IPS-20b (cell line): ENCODE measurements at regions not wholly inside any gene's neighbourhood (a gene's known extent, or its start where the extent isn't known, plus 50 kb on each side); places are given as distances from the start of the nearest gene placed in this dataset.
"Not testable (repeated sequence)": the region's sequence is repeated elsewhere in the genome, so short reads cannot be mapped to it uniquely, and the experiment has no call there.

ENCODE experiments used
- H3K27ac ChIP-seq: one replicate; pipeline ENCODE4 v1.5.1; 2013; ENCODE audit warnings: low read length
- H3K27me3 ChIP-seq: 2 replicates; pipeline ENCODE4 v1.6.1; 2013; ENCODE audit warnings: mild to moderate bottlenecking, low read length, inconsistent platforms; ENCODE audit not compliant: insufficient read depth
- H3K36me3 ChIP-seq: 2 replicates; pipeline ENCODE4 v1.6.1; 2013; ENCODE audit warnings: low read depth, mild to moderate bottlenecking, inconsistent platforms, low read length, moderate library complexity; ENCODE audit not compliant: insufficient read depth
- H3K4me1 ChIP-seq: 2 replicates; pipeline ENCODE4 v1.6.1; 2013; ENCODE audit warnings: mild to moderate bottlenecking, control low read depth, inconsistent platforms, low read length, moderate library complexity; ENCODE audit not compliant: insufficient read depth
- H3K4me3 ChIP-seq: 2 replicates; pipeline ENCODE4 v1.5.1; 2013; ENCODE audit warnings: mild to moderate bottlenecking, low read length, inconsistent platforms
- H3K9ac ChIP-seq: 2 replicates; pipeline ENCODE4 v1.6.1; 2013; ENCODE audit warnings: low read depth, mild to moderate bottlenecking, inconsistent platforms, low read length, moderate library complexity
- H3K9me3 ChIP-seq: 2 replicates; pipeline ENCODE4 v1.6.1; 2013; ENCODE audit warnings: mild to moderate bottlenecking, low read depth, low read length, inconsistent platforms; ENCODE audit not compliant: insufficient read depth

DNA sequence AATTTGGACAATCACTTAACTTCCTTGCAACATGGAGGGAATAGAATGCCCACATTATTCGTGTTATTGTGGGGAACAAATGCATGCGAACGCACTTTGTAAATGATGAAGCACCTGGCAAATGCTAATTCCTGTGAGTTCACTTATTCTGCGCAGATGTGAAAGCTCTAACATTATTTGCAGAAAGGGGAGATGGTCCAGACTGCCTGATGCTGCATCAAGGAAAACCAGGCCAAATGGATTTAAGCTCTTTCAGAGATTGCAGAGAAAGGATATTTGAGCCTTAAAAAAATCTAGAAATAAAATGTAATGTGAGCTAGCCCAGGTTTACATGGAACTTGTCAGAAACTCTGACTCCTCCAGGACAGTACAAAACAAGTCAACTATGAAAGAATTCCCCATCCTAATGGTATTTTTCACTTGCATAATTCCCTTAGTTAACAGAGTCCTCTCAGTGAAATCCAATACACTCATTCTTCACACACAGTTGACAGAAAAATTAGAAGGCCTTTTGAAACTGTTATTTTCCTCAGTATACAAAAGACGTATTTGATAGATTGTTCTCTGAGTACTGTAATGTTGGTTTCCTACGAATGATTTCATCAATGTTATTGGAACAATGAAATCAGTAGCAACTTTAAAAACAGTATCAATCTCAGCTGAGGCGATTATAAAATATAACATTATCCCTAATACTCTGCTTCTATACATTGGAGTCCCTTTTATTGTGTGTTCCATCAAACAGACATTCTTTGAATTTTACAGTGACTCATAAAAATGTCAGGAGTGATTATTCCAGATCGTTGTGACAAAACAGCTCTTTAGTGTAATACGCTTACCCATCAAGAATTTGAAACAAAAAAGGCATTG is 136.3 kb upstream of the ANK3 start:
- peaks cover 15% of the 10 kb centered on the region; the same call in 1 of the 2 replicates for H3K4me1 ChIP-seq
- H3K9ac ChIP-seq: no peak overlapping the region
- H3K27ac ChIP-seq: no peak overlapping the region
- H3K27me3 ChIP-seq: no peaks in the 10 kb centered on the region
- no peaks in the 10 kb centered on the region for H3K36me3 ChIP-seq
- peaks cover 5% of the 10 kb centered on the region for H3K9me3 ChIP-seq
- H3K4me3 ChIP-seq: no peak overlapping the region

DNA sequence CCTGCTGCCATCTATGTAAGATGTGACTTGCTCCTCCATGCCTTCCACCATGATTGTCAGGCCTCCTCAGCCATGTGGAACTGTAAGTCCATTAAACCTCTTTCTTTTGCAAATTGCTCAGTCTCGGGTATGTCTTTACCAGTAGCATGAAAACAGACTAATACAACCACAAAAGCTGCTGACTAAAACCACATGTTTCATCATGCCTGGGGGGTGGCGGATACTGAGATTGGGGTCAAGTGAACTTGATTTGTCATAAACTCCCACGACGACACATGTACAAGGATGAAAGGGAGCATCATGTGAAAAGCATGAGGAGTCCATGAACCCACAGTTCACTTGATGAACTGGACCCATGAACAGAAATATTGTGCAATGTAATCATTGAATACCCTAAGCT is 134.9 kb upstream of the ANK3 start:
- H3K9me3 ChIP-seq: peaks cover 5% of the 10 kb centered on the region
- no peaks in the 10 kb centered on the region for H3K27me3 ChIP-seq
- H3K4me3 ChIP-seq: no peak overlapping the region
- H3K9ac ChIP-seq: no peak overlapping the region
- H3K27ac ChIP-seq: no peak overlapping the region
- peaks cover 22% of the 10 kb centered on the region for H3K4me1 ChIP-seq
- H3K36me3 ChIP-seq: no peaks in the 10 kb centered on the region

DNA sequence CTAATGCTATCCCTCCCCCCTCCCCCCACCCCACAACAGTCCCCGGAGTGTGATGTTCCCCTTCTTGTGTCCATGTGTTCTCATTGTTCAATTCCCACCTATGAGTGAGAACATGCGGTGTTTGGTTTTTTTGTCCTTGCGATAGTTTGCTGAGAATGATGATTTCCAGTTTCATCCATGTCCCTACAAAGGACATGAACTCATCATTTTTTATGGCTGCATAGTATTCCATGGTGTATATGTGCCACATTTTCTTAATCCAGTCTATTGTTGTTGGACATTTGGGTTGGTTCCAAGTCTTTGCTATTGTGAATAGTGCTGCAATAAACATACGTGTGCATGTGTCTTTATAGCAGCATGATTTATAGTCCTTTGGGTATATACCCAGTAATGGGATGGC is 133.7 kb upstream of the ANK3 start:
- H3K4me3 ChIP-seq, H3K9ac ChIP-seq, H3K27ac ChIP-seq, H3K27me3 ChIP-seq, H3K36me3 ChIP-seq, H3K9me3 ChIP-seq: not testable (repeated sequence)
- H3K4me1 ChIP-seq: peaks cover 22% of the 10 kb centered on the region

DNA sequence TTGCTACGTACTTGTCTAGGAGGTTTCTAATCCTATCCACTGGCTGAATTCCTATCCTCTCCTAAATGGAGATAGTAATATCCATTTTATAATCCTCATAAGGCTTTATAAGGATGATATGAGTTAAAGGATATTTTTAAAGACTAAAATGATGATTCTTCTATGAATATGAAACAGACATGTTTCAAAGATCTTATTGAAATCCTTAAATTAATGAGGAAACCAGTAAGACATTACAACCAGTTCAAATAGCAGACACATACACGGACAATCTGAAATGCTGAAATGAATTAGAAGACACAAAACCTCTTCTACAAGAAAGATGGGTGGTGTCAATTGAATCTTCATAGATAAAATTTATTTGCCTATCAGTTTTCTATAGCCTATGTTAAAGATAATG is 132.9 kb upstream of the ANK3 start:
- Histone ChIP-seq H3K36me3 (no peaks in the 10 kb centered on the region), H3K27ac (no peak overlapping the region)

DNA sequence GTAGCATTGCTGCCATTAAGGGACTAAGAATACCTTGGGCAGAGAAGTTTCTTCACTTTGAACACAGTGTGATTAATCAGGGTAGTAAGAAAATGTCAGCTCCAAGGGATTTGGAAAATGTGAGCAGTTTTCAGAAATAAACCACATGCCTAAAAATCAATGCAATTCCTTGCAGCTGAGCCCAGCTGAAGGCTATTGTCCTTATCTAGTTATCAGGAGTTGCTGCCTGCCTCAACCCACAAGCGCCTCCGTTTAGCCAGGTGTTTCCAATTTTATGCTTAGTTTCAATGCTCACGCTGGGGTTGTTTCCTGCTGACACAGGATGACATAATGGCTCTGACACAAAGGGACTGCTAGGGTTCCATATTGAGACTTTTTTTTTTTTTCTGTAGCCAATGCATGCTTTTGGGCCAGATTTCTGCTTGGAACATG is 132.3 kb upstream of the ANK3 start:
- no peaks in the 10 kb centered on the region for H3K27me3 ChIP-seq
- peaks cover 22% of the 10 kb centered on the region for H3K4me1 ChIP-seq
- no peaks in the 10 kb centered on the region for H3K36me3 ChIP-seq
- no peak overlapping the region for H3K4me3 ChIP-seq
- H3K9ac ChIP-seq: peak overlapping the region; percentile 50; the same call in 1 of the 2 replicates
- peak overlapping the region; percentile 3 for H3K27ac ChIP-seq
- H3K9me3 ChIP-seq: peaks cover 5% of the 10 kb centered on the region

More for the DNA sequence above, 132.9 kb upstream of the ANK3 start:
- Histone ChIP-seq H3K9ac (0 out of 2 replicates have a peak overlapping the region, but pooled peaks have one; percentile 7), H3K4me1 (peaks cover 22% of the 10 kb centered on the region), H3K27me3 (no peaks in the 10 kb centered on the region), H3K4me3 (no peak overlapping the region), H3K9me3 (peaks cover 5% of the 10 kb centered on the region)

DNA sequence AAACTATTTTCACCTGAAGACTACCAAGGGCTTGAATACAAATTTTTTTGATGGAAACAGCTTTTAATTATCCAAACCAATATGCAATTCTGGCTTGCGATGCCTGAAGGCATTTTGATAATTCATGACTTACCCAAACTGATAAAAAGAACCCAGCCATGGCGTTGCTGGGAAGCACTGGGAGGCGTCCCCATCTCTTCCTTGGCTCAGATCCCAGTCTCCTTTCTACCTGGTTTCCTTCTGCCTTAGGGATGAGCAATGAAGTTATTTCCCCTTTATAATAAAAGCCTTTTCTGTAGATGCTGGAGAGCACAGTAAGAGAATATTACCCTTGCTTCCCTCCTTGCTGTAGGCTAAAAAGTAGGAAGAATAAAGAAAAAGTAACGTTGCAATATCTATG is 129.1 kb upstream of the ANK3 start:
- Histone ChIP-seq H3K4me1 (peaks cover 24% of the 10 kb centered on the region), H3K9ac (no peak overlapping the region), H3K9me3 (0 out of 2 replicates have a peak, but pooled peaks cover under 1% of the 10 kb centered on the region), H3K4me3 (no peak overlapping the region), H3K27ac (no peak overlapping the region), H3K36me3 (no peaks in the 10 kb centered on the region), H3K27me3 (no peaks in the 10 kb centered on the region)

DNA sequence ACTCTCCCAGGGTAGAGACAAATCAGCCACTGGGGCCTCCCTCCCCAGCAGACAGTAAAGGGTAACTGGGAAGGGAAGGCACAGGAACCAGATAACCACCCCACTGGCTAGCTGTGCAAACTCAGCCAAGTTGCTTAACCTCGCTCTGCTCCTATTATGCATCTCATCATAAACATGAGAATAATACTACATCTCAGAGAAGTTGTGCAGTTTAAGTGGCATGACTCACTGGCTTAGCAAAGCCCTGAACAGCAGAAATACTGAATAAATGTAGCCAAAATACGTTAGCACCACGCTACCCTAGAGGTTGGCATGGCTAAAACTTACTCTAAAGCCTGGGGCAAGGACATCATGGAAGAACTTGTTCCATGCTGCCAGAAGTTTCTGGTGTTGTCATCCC is 128.1 kb upstream of the ANK3 start:
- no peak overlapping the region for H3K9ac ChIP-seq
- H3K9me3 ChIP-seq: no peaks in the 10 kb centered on the region
- H3K27me3 ChIP-seq: no peaks in the 10 kb centered on the region
- no peak overlapping the region for H3K27ac ChIP-seq
- H3K4me3 ChIP-seq: no peak overlapping the region
- H3K4me1 ChIP-seq: peaks cover 24% of the 10 kb centered on the region
- H3K36me3 ChIP-seq: no peaks in the 10 kb centered on the region

DNA sequence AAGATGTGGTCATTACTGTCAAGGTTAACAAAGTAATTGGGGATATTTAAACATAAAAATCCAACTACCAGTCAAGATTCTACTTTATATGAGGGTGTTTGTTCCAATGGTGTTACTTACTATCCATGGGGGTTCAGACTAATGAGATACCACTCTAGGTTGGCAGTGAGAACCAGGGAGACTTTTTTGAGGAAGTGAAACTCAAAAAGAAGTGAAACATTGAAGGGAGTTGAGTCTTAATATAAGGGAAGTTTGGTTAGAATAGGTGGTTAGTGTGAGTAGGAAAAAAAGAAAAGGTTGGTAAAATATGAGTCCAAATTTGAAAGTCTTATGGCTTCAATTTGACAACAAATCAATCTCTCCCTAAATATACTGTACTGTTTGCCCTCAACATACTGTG is 123.6 kb upstream of the ANK3 start:
- Histone ChIP-seq H3K27me3 (no peaks in the 10 kb centered on the region), H3K9ac (no peak overlapping the region), H3K36me3 (no peaks in the 10 kb centered on the region), H3K4me3 (no peak overlapping the region), H3K27ac (no peak overlapping the region), H3K4me1 (peaks cover 9% of the 10 kb centered on the region; the same call in 1 of the 2 replicates), H3K9me3 (no peaks in the 10 kb centered on the region)

DNA sequence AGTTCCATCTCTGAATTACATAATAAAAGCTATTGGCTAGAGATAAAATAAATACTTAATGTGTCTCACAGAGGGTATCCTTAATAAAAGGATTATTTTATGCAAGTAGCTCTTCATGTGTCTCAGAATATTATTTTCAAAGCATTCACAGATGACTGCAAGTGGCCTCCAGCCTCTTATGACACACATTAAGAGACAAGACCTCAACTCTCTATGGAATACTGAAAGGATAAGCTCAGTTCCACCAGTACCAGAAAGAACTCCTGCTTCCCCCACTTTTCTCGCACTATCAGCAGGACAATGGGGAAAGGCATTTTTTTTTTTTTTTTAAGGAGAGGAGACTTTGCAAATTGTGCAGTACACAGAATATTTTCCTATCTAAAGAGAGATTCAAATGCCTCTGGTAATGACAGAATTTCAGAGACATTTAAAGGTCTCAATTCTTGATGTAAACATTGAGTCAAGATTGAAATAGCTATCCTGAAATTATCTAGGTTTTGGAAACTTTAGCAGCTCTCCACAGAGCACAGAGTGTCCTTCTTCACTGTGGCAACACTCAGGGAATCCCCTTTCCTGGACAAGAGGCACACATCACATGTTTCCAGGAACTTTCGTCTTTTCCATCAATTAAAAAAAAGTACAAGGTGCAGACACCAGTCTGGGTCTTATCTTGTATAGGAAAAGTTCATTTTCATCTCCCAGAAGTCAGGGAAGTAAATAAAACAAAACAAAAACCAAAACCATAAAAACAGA is 122.0 kb upstream of the ANK3 start:
- H3K27ac ChIP-seq: no peak overlapping the region
- no peak overlapping the region for H3K9ac ChIP-seq
- H3K4me1 ChIP-seq: peaks cover 9% of the 10 kb centered on the region; the same call in 1 of the 2 replicates
- H3K27me3 ChIP-seq: no peaks in the 10 kb centered on the region
- no peak overlapping the region for H3K4me3 ChIP-seq
- H3K9me3 ChIP-seq: no peaks in the 10 kb centered on the region
- no peaks in the 10 kb centered on the region for H3K36me3 ChIP-seq

DNA sequence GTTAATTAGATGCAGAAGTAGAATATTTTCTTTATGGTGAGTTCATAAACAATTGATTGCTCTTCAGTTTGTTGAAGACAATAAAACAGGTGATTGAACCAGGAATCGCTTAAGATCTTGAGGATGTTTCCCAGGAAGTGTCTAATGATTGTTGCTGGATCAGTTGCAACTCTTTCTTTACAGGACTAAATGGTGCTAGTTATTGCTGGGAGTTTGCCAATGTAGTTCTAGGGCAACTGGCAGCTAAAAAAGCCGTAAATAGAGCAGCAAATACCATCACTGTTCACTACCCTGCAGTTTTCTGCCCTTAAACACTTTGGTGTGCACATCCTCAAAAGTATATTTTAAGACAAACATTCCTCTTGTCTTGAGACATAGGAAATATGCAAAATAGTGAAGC is 119.2 kb upstream of the ANK3 start:
- peaks cover 7% of the 10 kb centered on the region; the same call in 1 of the 2 replicates for H3K4me1 ChIP-seq
- no peak overlapping the region for H3K9ac ChIP-seq
- no peaks in the 10 kb centered on the region for H3K9me3 ChIP-seq
- no peaks in the 10 kb centered on the region for H3K27me3 ChIP-seq
- H3K36me3 ChIP-seq: no peaks in the 10 kb centered on the region
- H3K4me3 ChIP-seq: no peak overlapping the region
- H3K27ac ChIP-seq: no peak overlapping the region

DNA sequence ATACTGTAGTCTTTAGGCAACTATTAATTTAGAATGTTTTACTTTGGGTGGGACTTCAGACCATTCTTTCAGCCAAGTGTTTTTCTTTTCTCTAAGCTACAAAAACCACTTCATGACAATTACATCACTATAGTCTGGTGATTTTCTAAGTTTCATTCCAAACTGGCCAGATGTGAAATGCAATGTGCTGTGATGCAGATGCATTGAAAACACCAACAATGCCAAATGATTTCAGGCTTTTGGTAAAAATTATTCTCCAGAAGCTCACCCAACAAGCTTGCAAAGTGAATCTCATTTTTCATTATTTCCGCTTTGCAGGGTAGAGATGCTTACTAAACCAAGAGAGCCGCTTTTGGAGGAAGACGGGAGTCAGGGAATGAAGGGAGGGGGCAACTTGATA is 118.4 kb upstream of the ANK3 start:
- Histone ChIP-seq H3K9ac (no peak overlapping the region), H3K27ac (no peak overlapping the region), H3K9me3 (no peaks in the 10 kb centered on the region), H3K36me3 (no peaks in the 10 kb centered on the region), H3K4me1 (peaks cover 7% of the 10 kb centered on the region; the same call in 1 of the 2 replicates), H3K27me3 (no peaks in the 10 kb centered on the region), H3K4me3 (no peak overlapping the region)

DNA sequence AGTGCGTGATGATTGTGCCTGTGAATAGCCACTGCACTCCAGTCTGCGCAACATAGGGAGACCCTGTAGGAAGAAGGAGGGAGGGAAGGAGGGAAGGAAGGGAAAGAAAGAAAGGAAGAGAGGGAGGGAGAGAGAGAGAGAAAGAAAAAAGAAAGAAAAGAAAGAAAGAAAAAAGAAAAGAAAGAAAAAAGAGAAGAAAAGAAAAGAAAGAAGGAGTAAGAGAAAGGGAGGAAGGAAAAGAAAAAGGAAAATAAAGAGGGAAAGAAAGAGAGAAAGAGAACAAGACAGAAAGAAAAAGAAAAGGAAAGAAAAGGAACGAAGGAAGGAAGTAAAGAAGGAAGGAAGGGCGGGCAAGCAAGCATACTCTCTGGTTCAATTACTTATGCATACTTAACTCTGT is 112.9 kb upstream of the ANK3 start:
- Histone ChIP-seq H3K4me1 (no peaks in the 10 kb centered on the region), H3K9me3 (no peaks in the 10 kb centered on the region), H3K9ac (no peak overlapping the region), H3K27me3 (no peaks in the 10 kb centered on the region), H3K27ac (no peak overlapping the region), H3K4me3 (no peak overlapping the region), H3K36me3 (no peaks in the 10 kb centered on the region)
